ENCODE measurements at regions not wholly inside any gene's neighbourhood (a gene's known extent, or its start where the extent isn't known, plus 50 kb on each side); places are given as distances from the start of the nearest gene placed in this dataset.

- TF ChIP-seq, protein P1, sequence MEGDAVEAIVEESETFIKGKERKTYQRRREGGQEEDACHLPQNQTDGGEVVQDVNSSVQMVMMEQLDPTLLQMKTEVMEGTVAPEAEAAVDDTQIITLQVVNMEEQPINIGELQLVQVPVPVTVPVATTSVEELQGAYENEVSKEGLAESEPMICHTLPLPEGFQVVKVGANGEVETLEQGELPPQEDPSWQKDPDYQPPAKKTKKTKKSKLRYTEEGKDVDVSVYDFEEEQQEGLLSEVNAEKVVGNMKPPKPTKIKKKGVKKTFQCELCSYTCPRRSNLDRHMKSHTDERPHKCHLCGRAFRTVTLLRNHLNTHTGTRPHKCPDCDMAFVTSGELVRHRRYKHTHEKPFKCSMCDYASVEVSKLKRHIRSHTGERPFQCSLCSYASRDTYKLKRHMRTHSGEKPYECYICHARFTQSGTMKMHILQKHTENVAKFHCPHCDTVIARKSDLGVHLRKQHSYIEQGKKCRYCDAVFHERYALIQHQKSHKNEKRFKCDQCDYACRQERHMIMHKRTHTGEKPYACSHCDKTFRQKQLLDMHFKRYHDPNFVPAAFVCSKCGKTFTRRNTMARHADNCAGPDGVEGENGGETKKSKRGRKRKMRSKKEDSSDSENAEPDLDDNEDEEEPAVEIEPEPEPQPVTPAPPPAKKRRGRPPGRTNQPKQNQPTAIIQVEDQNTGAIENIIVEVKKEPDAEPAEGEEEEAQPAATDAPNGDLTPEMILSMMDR (IDR thresholded peaks at IDR 0.05; ENCODE audit: insufficient read depth, low read length, poor library complexity, severe bottlenecking) = no peak
- Histone ChIP-seq H3K27me3 (ENCODE audit: control insufficient read depth, insufficient read depth, low read length) (peaks cover 3% of the 10 kb centered on the region), H3K36me3 (ENCODE audit: control insufficient read depth, insufficient read depth, low read length) (no peaks in the 10 kb centered on the region), H3K4me3 (ENCODE audit: low read depth, low read length) (no peak overlapping the region)
- DNase-seq (ENCODE audit: low read depth) = no peak
Measured at GRCh38 chr1:29739176-29739575, 502.9 kb downstream of the PTPRU start.

DNA sequence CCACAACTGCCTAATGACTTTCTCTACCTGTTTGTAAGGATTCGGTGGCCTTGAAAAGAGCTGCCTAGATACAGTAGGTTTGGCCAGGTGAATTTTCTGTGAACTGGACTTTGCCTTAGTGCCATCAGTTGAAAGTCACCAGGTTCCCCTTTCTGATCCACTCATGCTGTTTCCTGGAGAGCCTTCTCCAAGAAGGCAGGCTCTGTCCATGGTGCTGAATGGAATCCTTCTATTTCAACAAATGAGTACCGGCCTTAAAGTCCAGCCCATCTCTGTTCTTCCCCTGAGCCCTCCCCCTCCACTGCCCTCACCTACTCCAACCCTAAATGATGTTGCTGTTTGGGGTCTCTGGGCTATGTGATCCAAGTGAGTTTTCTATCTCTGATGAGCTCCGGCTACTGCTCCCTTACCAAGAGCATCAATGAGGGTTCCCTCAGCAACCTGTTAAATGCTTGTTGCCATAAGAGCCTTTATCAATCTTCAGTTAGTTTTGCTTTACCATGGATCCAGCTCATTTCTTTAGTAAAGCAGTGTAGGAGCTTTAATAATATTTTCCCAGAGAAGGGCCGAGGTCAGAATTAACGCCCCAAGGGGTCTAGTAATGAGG lies 500.4 kb downstream of the PTPRU start:
- no peaks in the 10 kb centered on the region for H3K36me3 ChIP-seq (ENCODE audit: control insufficient read depth, insufficient read depth, low read length)

GRCh38 chr1:29732453-29732852 lies 496.1 kb downstream of the PTPRU start:
- no peaks in the 10 kb centered on the region for H3K36me3 ChIP-seq (ENCODE audit: control insufficient read depth, insufficient read depth, low read length)
- DNase-seq (ENCODE audit: low read depth) = no peak
- no peaks in the 10 kb centered on the region for H3K27me3 ChIP-seq (ENCODE audit: control insufficient read depth, insufficient read depth, low read length)
- TF ChIP-seq, protein P1 (IDR thresholded peaks at IDR 0.05; ENCODE audit: insufficient read depth, low read length, poor library complexity, severe bottlenecking) = no peak
- no peak overlapping the region for H3K4me3 ChIP-seq (ENCODE audit: low read depth, low read length)

More for the DNA sequence above, 500.4 kb downstream of the PTPRU start:
- Histone ChIP-seq H3K4me3 (ENCODE audit: low read depth, low read length) (no peak overlapping the region), H3K27me3 (ENCODE audit: control insufficient read depth, insufficient read depth, low read length) (peaks cover 3% of the 10 kb centered on the region)
- no peak for DNase-seq (ENCODE audit: low read depth)
- TF ChIP-seq, protein P1 (IDR thresholded peaks at IDR 0.05; ENCODE audit: insufficient read depth, low read length, poor library complexity, severe bottlenecking) = no peak

DNA sequence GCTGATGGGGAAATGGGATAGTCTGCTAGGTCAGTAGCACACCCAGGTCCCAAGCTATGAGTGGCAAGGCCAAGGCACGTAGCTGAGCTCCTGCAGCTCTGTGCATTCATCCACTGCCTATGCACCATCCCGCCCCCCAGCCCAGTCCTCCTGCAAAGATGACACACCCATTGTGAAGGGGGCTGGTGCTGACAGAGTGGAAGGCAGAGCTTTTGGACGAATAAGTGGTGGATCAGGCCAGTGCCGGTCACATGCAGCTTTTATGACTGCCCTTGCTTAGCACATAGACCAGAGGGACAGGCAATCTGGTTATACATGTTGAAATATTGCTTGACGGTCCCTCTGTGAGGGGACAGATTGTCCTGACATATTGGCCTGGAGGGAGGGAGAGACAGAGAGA lies 494.3 kb downstream of the PTPRU start:
- TF ChIP-seq, protein P1 (IDR thresholded peaks at IDR 0.05; ENCODE audit: insufficient read depth, low read length, poor library complexity, severe bottlenecking) = no peak
- H3K36me3 ChIP-seq (ENCODE audit: control insufficient read depth, insufficient read depth, low read length) = no peaks in the 10 kb centered on the region
- no peak overlapping the region for H3K4me3 ChIP-seq (ENCODE audit: low read depth, low read length)
- H3K27me3 ChIP-seq (ENCODE audit: control insufficient read depth, insufficient read depth, low read length) = no peaks in the 10 kb centered on the region
- no peak for DNase-seq (ENCODE audit: low read depth)

DNA sequence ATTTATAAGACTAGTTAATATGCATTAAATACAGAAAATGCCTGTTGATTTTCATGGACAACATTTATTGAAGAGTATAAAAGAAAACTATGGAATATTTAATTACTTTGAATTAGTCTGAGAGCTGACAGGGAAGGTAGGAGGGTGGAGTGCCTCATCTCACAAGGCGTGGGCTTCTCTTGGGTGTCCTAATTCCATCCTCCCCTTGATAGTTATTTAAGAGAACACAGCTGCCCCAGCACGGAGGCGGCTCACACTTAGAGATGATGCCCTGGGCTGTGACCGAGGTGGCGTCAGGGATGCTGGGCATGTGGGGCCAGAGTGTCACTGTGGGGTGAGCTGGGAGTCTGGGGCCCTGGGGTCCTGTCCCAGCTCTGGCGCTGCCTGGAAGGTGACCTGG lies 493.0 kb downstream of the PTPRU start:
- no peak for DNase-seq (ENCODE audit: low read depth)
- no peaks in the 10 kb centered on the region for H3K27me3 ChIP-seq (ENCODE audit: control insufficient read depth, insufficient read depth, low read length)
- H3K4me3 ChIP-seq (ENCODE audit: low read depth, low read length) = no peak overlapping the region
- no peaks in the 10 kb centered on the region for H3K36me3 ChIP-seq (ENCODE audit: control insufficient read depth, insufficient read depth, low read length)
- TF ChIP-seq, protein P1 (IDR thresholded peaks at IDR 0.05; ENCODE audit: insufficient read depth, low read length, poor library complexity, severe bottlenecking) = no peak

GRCh38 chr1:29728703-29729102 lies 492.4 kb downstream of the PTPRU start:
- DNase-seq (ENCODE audit: low read depth) = no peak
- no peak overlapping the region for H3K4me3 ChIP-seq (ENCODE audit: low read depth, low read length)
- no peaks in the 10 kb centered on the region for H3K36me3 ChIP-seq (ENCODE audit: control insufficient read depth, insufficient read depth, low read length)
- H3K27me3 ChIP-seq (ENCODE audit: control insufficient read depth, insufficient read depth, low read length) = no peaks in the 10 kb centered on the region
- TF ChIP-seq, protein P1 (IDR thresholded peaks at IDR 0.05; ENCODE audit: insufficient read depth, low read length, poor library complexity, severe bottlenecking) = no peak

All from kidney epithelial cell (primary cell).